Esophagus muscularis mucosa (tissue), 4 donors: ENCODE measurements at regions not wholly inside any gene's neighbourhood (a gene's known extent, or its start where the extent isn't known, plus 50 kb on each side); places are given as distances from the start of the nearest gene placed in this dataset.
"Not testable (repeated sequence)": the region's sequence is repeated elsewhere in the genome, so short reads cannot be mapped to it uniquely, and the experiment has no call there.

Source experiments
- DNase-seq: peaks from one replicate; pipeline ENCODE4 v3.0.0-alpha.2; 2017; ENCODE audit errors: extremely low spot score
- H3K27ac ChIP-seq, 4 donors: fragments of 200-600 bp; sonication (generic); replicated peaks in 1 of 4; 1 replicate in 3 of 4; 2 replicates in 1 of 4; pipeline ENCODE4 v1.5.1; 2016 to 2019; ENCODE audit warnings: mild to moderate bottlenecking in 1 of 4
- H3K27me3 ChIP-seq, 4 donors: fragments of 200-600 bp; sonication (generic); one replicate each; pipeline versions ENCODE4 v1.5.1 to v1.6.0; 2016 to 2019
- H3K36me3 ChIP-seq, 4 donors: fragments of 200-600 bp; sonication (generic); one replicate each; pipeline ENCODE4 v1.5.1; 2016 to 2019
- H3K4me1 ChIP-seq, 4 donors: fragments of 200-600 bp; sonication (generic); one replicate each; pipeline ENCODE4 v1.5.1; 2016 to 2019
- H3K4me3 ChIP-seq, 4 donors: fragments of 200-600 bp; sonication (generic); 1 replicate in 2 of 4; 2 replicates in 2 of 4; pipeline ENCODE4 v1.5.1; 2016 to 2019; ENCODE audit warnings: mild to moderate bottlenecking in 4 of 4, moderate library complexity in 1 of 4
- H3K9me3 ChIP-seq, 4 donors: fragments of 200-600 bp; sonication (generic); 1 replicate in 3 of 4; 2 replicates in 1 of 4; pipeline ENCODE4 v1.5.1; 2016 to 2019
- CTCF ChIP-seq, 3 experiments: fragments of 200-600 bp in 2 of 3; fragments of 450-650 bp in 1 of 3; sonication (generic) in 2 of 3; IDR thresholded peaks; one replicate each; pipeline ENCODE4 v1.5.1; 2017 to 2019; ENCODE audit warnings: antibody characterized with exemption in 3 of 3, mild to moderate bottlenecking in 2 of 3, moderate library complexity in 1 of 3
- EP300 ChIP-seq: sonication (generic); formaldehyde crosslinking; IDR thresholded peaks from one replicate; pipeline ENCODE4 v1.6.1; 2017; ENCODE audit warnings: antibody characterized with exemption
- POLR2A ChIP-seq: fragments of 450-650 bp; IDR thresholded peaks from one replicate; pipeline ENCODE4 v1.6.1; 2017; ENCODE audit warnings: antibody characterized with exemption, moderate library complexity, mild to moderate bottlenecking, low read depth
- POLR2AphosphoS5 ChIP-seq, 2 donors: sonication (generic); formaldehyde crosslinking; IDR thresholded peaks; one replicate each; pipeline ENCODE4 v1.6.1; 2017; ENCODE audit warnings: antibody characterized with exemption in 2 of 2
- WGBS: methylation state at CpG from one replicate; pipeline ENCODE4 v1.1.5; 2018; 5-methylcytosine and 5-hydroxymethylcytosine counted together
- intact Hi-C: fragments of 100-400 bp; cut with DNase I; formaldehyde crosslinking; loops from one replicate; pipeline ENCODE4 v1.15.1; 2023

DNA sequence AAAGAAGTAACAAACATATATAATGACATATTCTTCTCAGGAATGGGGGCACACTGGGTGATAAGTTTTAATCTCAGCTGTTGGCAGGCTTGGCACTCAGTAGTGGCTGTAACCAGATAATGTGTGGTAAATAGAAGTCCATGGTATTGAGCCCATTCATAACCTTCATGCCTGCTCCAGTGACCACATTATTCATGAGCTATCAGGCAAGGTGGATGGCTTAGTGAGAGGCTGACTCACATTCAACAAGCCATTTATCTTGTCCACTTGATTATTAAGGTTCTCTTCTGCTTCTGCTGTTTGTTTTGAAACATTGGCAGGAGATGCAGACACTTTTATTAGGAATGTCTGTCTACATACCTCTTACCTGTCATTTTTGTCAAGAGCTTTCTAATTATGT, 950.4 kb upstream of the LRFN5 start:
- Histone ChIP-seq H3K27me3 (no peaks in the 10 kb centered on the region), H3K36me3 (no peaks in the 10 kb centered on the region), H3K4me1 (no peaks in the 10 kb centered on the region), H3K4me3 (no peak overlapping the region), H3K27ac (no peak overlapping the region), H3K9me3 (no peaks in the 10 kb centered on the region)
- TF ChIP-seq POLR2AphosphoS5 (IDR thresholded peaks at IDR 0.05) (no peak), POLR2A (no peak), CTCF (IDR thresholded peaks at IDR 0.05) (no peak), EP300 (no peak)
- DNase-seq = no peak
- intact Hi-C loops = no loop called here

DNA sequence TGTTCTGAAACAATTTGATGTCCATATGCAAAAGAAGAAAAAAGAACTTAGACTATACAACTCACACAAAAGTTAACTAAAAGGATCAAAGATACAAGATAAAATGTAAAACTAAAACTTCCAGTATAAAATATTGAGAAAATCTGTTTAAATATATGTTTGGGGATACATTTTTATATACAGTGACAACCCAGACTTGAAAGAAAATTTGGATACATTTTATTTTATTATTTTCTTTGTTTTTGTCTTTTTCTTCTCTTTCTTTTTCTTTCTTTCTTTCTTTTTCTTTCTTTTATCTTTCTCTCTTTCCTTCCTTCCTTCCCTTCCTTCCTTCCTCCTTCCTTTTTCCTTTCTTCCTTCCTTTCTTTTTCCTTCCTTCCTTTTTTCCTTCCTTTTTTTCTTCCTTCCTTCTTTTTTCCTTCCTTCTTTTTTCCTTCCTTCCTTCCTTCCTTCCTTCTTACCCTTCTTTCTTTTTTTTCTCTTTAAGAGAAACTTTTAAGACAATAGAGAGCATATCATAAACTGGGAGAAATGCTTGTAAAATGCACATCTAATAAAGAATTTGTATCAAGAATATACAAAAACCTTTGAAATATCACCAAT, 954.5 kb upstream of the LRFN5 start:
- intact Hi-C loops = no loop called here
- no peak for TF ChIP-seq EP300
- no peak for TF ChIP-seq POLR2AphosphoS5 (IDR thresholded peaks at IDR 0.05)
- no peak for TF ChIP-seq CTCF (IDR thresholded peaks at IDR 0.05)
- TF ChIP-seq POLR2A = no peak
- no peaks in the 10 kb centered on the region for H3K27me3 ChIP-seq
- DNase-seq = no peak
- no peak overlapping the region for H3K4me3 ChIP-seq
- H3K27ac ChIP-seq = no peak overlapping the region
- H3K36me3 ChIP-seq = no peaks in the 10 kb centered on the region
- H3K9me3 ChIP-seq = no peaks in the 10 kb centered on the region
- no peaks in the 10 kb centered on the region for H3K4me1 ChIP-seq

- no peak for TF ChIP-seq EP300
- H3K9me3 ChIP-seq = no peaks in the 10 kb centered on the region
- DNase-seq = no peak
- WGBS = 84% methylated on average over 1 of the region's 1 CpG
- no peak overlapping the region for H3K4me3 ChIP-seq
- H3K27ac ChIP-seq = no peak overlapping the region
- H3K4me1 ChIP-seq = no peaks in the 10 kb centered on the region
- no peaks in the 10 kb centered on the region for H3K27me3 ChIP-seq
- intact Hi-C loops = no loop called here
- no peaks in the 10 kb centered on the region for H3K36me3 ChIP-seq
These were observed 976.2 kb upstream of the LRFN5 start for GRCh38 chr14:40630471-40630870.

DNA sequence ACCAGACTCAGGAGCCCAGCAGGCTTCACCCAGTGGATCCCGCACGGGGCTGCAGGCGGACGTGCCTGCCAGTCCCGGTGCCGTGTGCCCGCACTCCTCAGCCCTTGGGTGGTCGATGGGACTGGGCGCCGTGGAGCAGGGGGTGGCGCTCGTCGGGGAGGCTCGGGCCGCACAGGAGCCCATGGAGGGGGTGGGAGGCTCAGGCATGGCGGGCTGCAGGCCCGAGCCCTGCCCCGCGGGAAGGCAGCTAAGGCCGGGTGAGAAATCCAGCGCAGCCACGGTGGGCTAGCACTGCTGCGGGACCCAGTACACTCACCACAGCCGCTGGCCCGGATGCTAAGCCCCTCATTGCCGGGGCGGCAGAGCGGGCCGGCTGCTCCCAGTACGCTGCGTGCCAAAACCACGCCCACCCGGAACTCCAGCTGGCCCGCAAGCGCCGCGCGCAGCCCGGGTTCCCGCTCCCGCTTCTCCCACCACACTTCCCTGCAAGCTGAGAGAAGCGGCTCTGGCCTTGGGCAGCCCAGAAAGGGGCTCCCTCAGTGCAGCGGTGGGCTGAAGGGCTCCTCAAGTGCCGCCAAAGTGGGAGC, 977.0 kb upstream of the LRFN5 start:
- WGBS = 91% methylated on average over 23 of the region's 44 CpGs
- H3K4me1 ChIP-seq, intact Hi-C loops, H3K9me3 ChIP-seq, H3K4me3 ChIP-seq, H3K27me3 ChIP-seq, H3K36me3 ChIP-seq, H3K27ac ChIP-seq, DNase-seq: not testable (repeated sequence)

DNA sequence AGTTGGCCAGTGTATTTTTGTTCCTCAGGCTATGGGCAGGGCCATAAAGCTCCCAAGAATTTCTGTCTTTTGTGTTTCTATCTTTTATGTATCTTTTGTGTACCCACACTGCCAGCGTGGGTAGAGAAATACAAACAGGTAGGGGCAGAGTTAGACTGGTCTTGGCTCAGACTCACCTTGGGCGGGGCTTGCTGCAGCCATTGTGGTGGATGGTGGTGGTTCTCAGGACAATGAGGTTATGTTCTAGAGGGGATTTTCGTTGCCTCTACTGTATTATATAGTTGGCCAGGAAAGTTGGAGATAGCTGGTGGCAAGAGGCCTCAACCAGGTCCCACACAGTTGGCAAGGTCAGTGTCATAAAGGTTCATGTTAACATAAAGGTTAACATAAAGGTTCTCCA, 977.5 kb upstream of the LRFN5 start:
- intact Hi-C loops = no loop called here
- Histone ChIP-seq H3K27me3 (no peaks in the 10 kb centered on the region), H3K4me1 (no peaks in the 10 kb centered on the region), H3K9me3 (no peaks in the 10 kb centered on the region), H3K36me3 (no peaks in the 10 kb centered on the region), H3K4me3 (no peak overlapping the region), H3K27ac (no peak overlapping the region)
- 73% methylated on average over 3 of the region's 3 CpGs for WGBS
- DNase-seq = no peak
- no peak for TF ChIP-seq CTCF (IDR thresholded peaks at IDR 0.05)
- no peak for TF ChIP-seq EP300
- TF ChIP-seq POLR2AphosphoS5 (IDR thresholded peaks at IDR 0.05) = no peak
- TF ChIP-seq POLR2A = no peak

DNA sequence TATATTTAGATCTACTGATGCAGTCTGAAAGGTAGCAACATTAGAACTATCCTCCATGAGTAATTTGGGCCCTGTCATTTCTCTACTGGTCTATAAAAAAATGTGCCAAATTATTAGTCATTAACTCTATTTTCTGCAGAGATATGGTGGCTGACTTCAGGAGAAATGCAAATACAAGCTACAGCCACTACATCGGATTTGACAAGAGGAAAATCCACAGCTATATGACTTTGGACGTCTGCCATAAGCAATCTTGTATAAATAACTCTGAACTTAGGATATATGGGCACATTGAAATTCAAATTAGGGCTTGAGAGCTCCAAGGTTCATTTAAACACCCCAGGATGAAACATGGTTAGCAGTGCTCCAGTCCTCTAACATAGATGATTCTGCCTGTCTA, 983.0 kb upstream of the LRFN5 start:
- intact Hi-C loops = no loop called here
- no peak for TF ChIP-seq CTCF (IDR thresholded peaks at IDR 0.05)
- TF ChIP-seq POLR2AphosphoS5 (IDR thresholded peaks at IDR 0.05) = no peak
- no peak for TF ChIP-seq EP300
- no peak for TF ChIP-seq POLR2A
- no peak for DNase-seq
- Histone ChIP-seq H3K9me3 (no peaks in the 10 kb centered on the region), H3K36me3 (no peaks in the 10 kb centered on the region), H3K27me3 (no peaks in the 10 kb centered on the region), H3K27ac (no peak overlapping the region), H3K4me1 (no peaks in the 10 kb centered on the region), H3K4me3 (no peak overlapping the region)
- 30% methylated on average over 2 of the region's 2 CpGs for WGBS
